Calu3 (cell line): ENCODE measurements at regions not wholly inside any gene's neighbourhood (a gene's known extent, or its start where the extent isn't known, plus 50 kb on each side); places are given as distances from the start of the nearest gene placed in this dataset.

Source experiments
- BruUV-seq: library from RNA; stranded (reverse); fragments of 400-500 nt; replicated peaks from 2 replicates; lab custom pipeline; 2021; lab: Mats Ljungman, UMichigan
- CTCF ChIA-PET: fragments of 300-600 bp; sonication (Branson Sonifier 250); formaldehyde crosslinking; loops from one replicate; lab custom pipeline; 2022; ENCODE audit warnings: antibody characterized with exemption; lab: Charles Lee
- DNase-seq: peaks from one replicate; pipeline ENCODE4 v3.0.0; 2022
- H3K27ac Mint-ChIP-seq: one replicate; pipeline ENCODE4 v1.8.0; 2022; ENCODE audit warnings: mixed read lengths; ENCODE audit not compliant: unreplicated experiment
- H3K27me3 Mint-ChIP-seq: one replicate; pipeline ENCODE4 v1.8.0; 2022; ENCODE audit warnings: mixed read lengths; ENCODE audit not compliant: unreplicated experiment
- H3K36me3 Mint-ChIP-seq: one replicate; pipeline ENCODE4 v1.8.0; 2022; ENCODE audit warnings: mild to moderate bottlenecking, moderate library complexity, mixed read lengths; ENCODE audit not compliant: insufficient read depth, unreplicated experiment
- H3K4me1 Mint-ChIP-seq: one replicate; pipeline ENCODE4 v1.8.0; 2022; ENCODE audit warnings: mild to moderate bottlenecking, low read depth, mixed read lengths; ENCODE audit not compliant: unreplicated experiment
- H3K4me3 Mint-ChIP-seq: one replicate; pipeline ENCODE4 v1.8.0; 2022; ENCODE audit warnings: mild to moderate bottlenecking, low read depth, moderate library complexity, mixed read lengths; ENCODE audit not compliant: unreplicated experiment
- H3K9me3 Mint-ChIP-seq: one replicate; pipeline ENCODE4 v1.8.0; 2022; ENCODE audit warnings: low read depth, mixed read lengths; ENCODE audit not compliant: unreplicated experiment
- CTCF ChIP-seq: fragments of 200-600 bp; IDR thresholded peaks from one replicate; pipeline ENCODE4 v1.8.0; 2022; ENCODE audit warnings: antibody characterized with exemption; ENCODE audit not compliant: unreplicated experiment
- intact Hi-C: fragments of 100-400 bp; cut with micrococcal nuclease; formaldehyde crosslinking; loops from one replicate; pipeline ENCODE4 v1.10.0; 2022; ENCODE audit not compliant: unreplicated experiment

DNA sequence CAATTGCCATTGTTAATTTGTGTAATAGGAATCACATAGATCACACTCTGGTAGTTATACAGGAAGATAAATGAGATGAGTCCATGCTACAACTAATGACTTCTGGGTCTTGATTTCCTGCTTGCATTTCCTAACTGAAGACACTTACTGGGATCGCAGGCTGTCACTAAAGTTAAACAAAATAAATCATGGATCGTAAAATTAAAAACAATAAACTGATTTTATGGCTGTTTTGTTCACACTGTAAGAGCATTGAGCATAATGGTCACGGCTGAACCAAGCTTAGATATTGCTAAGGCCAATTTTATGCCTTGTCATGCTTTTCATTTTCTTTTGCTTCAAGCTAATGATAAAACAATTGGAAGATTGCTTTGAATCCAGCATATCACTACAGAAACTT, 332.5 kb upstream of the CITED2 start:
- H3K9me3 Mint-ChIP-seq: peaks cover 4% of the 10 kb centered on the region
- H3K27ac Mint-ChIP-seq: no peak overlapping the region
- no peaks in the 10 kb centered on the region for H3K27me3 Mint-ChIP-seq
- no peak overlapping the region for H3K4me3 Mint-ChIP-seq
- no peaks in the 10 kb centered on the region for H3K36me3 Mint-ChIP-seq
- intact Hi-C loops: no loop called here
- no peak for DNase-seq
- no peak for TF ChIP-seq CTCF
- no peaks in the 10 kb centered on the region for H3K4me1 Mint-ChIP-seq
- CTCF ChIA-PET: no interaction called here
- no TSS peak for BruUV-seq

GRCh38 chr6:139705284-139705683, 330.8 kb upstream of the CITED2 start:
- H3K4me3 Mint-ChIP-seq: no peak overlapping the region
- intact Hi-C loops: no loop called here
- no TSS peak for BruUV-seq
- CTCF ChIA-PET: no interaction called here
- no peaks in the 10 kb centered on the region for H3K27me3 Mint-ChIP-seq
- no peak overlapping the region for H3K27ac Mint-ChIP-seq
- no peak for DNase-seq
- H3K4me1 Mint-ChIP-seq: no peaks in the 10 kb centered on the region
- H3K36me3 Mint-ChIP-seq: no peaks in the 10 kb centered on the region
- TF ChIP-seq CTCF: no peak
- H3K9me3 Mint-ChIP-seq: peaks cover 4% of the 10 kb centered on the region

DNA sequence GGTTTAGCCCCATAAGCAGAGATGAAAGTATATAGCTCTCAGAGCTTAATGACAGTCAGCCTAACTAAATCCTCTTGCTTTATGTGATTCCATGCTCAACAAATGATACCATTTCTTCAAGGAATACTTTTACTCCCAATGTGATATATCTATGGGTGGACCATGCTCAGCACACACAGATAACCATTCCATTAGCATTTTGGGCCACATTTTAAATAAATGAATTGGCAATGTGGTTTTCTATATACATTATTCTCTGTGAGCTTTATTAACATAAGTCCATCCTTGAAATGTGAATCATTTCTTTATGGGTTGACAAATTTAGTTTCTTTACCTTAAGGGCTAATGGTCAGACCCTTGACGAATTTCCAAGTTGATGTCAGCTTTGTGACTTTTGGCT, 329.3 kb upstream of the CITED2 start:
- TF ChIP-seq CTCF: no peak
- no TSS peak for BruUV-seq
- no peak overlapping the region for H3K4me3 Mint-ChIP-seq
- H3K27me3 Mint-ChIP-seq: no peaks in the 10 kb centered on the region
- peaks cover 4% of the 10 kb centered on the region for H3K9me3 Mint-ChIP-seq
- no peaks in the 10 kb centered on the region for H3K36me3 Mint-ChIP-seq
- peaks cover 2% of the 10 kb centered on the region for H3K4me1 Mint-ChIP-seq
- intact Hi-C loops: no loop called here
- CTCF ChIA-PET: no interaction called here
- DNase-seq: no peak
- H3K27ac Mint-ChIP-seq: no peak overlapping the region

- Mint-ChIP-seq H3K9me3 (peaks cover 4% of the 10 kb centered on the region), H3K27me3 (no peaks in the 10 kb centered on the region), H3K4me3 (no peak overlapping the region), H3K36me3 (no peaks in the 10 kb centered on the region), H3K4me1 (peaks cover 8% of the 10 kb centered on the region), H3K27ac (no peak overlapping the region)
- intact Hi-C loops: no loop called here
- DNase-seq: no peak
- no peak for TF ChIP-seq CTCF
- CTCF ChIA-PET: interaction anchor here (0.5 kb wide), 1 partner anchor 132 kb away, joined by 4 read pairs; no protein-coding TSS in a partner anchor
- BruUV-seq: no TSS peak
These were observed 328.3 kb upstream of the CITED2 start for GRCh38 chr6:139702706-139703105.
